OCI-M2 (cell line): ENCODE measurements at regions not wholly inside any gene's neighbourhood (a gene's known extent, or its start where the extent isn't known, plus 50 kb on each side); places are given as distances from the start of the nearest gene placed in this dataset.
"Not testable (repeated sequence)": the region's sequence is repeated elsewhere in the genome, so short reads cannot be mapped to it uniquely, and the experiment has no call there.

Source experiments
- DNase-seq: peaks from one replicate; lab custom pipeline; 2025; ENCODE audit not compliant: unreplicated experiment; lab: John Stamatoyannopoulos, UW

DNA sequence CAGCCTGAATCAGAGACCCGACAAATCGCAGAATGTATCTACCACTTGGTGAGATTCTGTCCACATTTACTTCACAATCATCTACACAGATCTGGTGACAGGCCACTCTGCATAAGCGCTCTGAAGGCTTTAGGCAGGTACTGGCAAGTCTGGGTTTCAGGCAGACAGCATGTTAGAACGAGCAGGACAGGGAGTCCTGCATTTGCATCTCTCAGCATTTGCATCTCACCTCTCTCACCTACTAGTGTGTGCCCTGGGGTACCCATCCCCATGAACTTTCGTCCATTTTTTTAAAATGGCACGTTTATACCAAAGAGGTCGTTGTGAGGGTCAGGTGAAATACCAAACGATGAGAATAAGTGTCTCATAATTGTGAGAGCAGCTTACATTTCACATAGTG is 108.2 kb downstream of the SPATA31A1 start:
- not testable (repeated sequence) for DNase-seq

DNA sequence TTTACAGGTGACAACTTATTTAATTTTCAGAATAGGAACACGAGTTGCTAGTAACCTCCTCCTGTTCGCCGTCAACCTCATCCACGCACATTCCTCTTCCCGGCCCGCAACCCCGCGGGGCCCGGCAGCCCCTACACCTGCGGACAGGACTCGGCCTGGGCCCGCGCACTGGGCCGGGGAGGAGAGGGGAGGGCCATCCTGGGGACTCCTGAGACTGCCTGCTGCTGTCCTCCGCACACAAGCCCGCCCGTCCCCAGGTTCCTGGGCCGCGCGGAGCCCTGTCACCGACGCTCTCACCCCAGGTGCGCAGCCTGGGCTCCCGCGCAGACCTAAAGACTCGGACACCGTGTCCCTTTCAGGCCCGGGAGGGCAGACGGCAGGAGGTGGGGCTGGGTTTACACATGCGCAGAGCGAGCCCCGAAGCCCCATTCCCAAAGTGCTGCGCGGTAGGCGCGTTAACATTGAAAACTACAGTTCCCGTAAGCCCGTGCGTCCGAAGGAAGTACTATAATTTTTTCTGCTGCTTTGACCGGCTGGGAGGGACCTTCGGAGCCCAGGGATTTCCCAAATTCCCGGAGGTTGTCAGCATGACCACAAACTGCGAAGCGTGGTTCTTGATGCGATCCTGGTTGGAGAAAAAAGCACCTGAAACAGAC is 108.8 kb downstream of the SPATA31A1 start:
- DNase-seq = peak; percentile 3

DNA sequence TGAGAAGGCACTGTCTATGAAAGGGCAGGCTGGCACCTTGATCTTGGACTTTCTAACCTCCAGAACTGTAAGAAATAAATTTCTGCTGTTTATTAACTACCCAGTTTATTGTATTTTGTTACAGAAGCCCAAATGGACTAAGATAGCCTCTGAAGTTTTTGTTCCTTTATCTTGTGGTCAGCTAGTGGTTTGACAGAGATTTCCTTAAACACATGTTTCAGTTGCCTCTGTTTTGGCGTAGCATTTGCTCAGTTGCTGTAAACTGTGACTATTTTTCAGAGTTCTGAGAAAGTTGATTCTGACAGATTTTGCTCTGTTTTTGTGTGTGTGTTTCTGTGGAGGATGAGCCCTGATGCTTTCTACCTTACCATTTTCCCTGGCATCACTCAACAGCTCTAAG is 119.0 kb downstream of the SPATA31A1 start:
- not testable (repeated sequence) for DNase-seq

DNA sequence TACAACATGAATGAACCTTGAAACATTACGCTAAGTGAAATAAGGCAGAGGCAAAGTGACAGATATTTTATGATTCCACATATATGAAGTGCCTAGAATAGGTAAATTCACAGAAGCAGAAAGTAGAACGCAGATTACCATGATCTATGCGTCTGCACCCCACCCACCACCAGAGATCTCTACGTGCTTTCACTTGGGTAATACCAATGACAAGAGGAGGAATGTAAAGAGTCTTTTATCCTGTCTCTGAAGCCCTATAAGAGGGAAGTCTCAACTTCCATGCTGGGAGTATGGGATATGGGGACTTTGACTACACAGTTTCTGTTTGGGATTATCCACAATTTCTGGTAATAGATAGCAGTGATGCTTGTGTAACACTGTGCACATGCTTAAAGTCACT is 127.6 kb downstream of the SPATA31A1 start:
- not testable (repeated sequence) for DNase-seq

DNA sequence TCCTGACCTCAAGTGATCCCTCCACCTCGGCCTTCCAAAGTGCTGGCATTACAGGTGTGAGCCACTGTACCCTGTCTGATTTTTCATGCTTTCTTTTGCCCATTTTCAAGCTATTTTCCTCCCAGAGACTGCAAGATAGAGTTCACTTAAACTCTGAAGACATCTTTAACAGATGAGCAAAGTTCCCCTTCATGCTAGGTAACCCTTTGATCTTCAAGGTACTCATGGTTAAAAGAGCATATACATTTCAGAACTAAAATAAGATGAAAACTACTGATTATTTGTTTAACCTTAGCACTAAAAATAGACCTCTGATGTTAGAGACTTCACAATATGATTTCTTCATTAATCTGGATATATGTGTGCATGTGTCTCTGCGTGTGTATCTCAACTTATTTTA is 128.4 kb downstream of the SPATA31A1 start:
- DNase-seq = not testable (repeated sequence)

DNA sequence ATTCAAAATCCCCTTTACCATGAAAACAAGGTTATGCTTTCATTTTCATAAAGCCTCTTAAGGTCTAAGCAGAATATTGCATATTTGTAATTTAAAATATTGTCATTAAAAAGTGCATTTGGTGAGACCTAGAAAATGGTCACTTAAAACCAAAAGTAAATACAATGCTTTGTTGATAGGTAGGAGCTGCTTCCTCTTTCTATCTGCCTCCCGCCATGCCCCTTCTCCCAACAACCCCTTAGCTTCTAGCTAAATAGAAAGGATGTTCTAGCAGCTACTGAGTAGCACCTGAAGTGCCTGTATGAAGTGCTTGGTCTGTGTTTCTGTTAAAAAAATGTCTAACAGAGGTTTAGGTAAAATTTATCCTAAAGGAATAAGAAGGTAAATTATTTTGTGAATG is 128.8 kb downstream of the SPATA31A1 start:
- DNase-seq = not testable (repeated sequence)

DNA sequence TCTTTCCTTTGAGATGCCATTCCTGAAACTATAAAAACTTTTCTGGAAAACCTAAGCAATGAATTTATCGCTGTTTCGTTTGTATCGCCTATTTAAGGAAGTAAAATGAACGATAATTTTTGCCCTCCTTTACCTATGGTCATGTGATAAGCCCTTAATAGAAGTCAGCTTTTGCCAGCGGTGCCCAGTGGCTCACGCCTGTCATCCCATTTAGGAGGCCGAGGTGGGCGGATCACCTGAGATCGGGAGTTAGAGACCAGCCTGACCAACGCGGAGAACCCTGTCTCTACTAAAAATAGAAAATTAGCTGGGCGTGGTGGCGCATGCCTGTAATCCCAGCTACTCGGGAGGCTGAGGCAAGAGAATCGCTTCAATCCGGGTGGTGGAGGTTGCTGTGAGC is 132.0 kb downstream of the SPATA31A1 start:
- not testable (repeated sequence) for DNase-seq

DNA sequence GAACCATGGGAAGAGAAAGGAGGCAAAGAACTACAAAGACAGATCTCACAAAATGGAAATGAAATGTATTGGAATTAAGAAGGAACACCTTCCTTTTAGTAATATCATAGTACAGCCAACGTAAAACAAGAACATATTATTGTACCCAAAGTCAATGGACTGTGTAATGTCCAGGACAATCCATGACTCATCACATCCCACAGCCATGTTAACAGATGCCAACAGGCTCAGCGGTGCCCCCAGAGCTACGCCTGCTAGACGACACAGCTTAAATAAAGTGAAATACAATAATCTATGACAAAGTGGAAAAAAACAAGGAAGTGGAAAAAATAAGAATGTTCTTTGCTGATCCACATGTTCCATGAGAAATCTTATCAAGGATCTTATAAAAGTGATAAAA is 140.8 kb downstream of the SPATA31A1 start:
- not testable (repeated sequence) for DNase-seq

DNA sequence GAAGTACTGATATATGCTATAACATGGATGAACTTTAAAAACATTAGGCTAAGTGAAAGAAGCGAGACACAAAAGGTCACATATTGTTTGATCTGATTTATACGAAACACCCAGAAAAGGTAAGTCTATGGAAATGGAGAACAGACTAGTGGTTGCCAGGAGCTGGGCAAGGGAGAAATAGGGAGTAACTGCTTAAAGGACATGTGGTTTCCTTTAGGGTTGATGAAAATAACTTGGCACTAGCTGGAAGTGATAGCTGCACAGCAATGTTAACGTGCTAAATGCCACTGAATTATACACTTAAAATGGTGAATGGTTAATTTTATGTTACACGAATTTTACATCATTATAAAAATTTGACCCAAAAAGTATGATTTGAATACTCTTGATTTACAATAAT is 147.7 kb downstream of the SPATA31A1 start:
- DNase-seq = not testable (repeated sequence)

DNA sequence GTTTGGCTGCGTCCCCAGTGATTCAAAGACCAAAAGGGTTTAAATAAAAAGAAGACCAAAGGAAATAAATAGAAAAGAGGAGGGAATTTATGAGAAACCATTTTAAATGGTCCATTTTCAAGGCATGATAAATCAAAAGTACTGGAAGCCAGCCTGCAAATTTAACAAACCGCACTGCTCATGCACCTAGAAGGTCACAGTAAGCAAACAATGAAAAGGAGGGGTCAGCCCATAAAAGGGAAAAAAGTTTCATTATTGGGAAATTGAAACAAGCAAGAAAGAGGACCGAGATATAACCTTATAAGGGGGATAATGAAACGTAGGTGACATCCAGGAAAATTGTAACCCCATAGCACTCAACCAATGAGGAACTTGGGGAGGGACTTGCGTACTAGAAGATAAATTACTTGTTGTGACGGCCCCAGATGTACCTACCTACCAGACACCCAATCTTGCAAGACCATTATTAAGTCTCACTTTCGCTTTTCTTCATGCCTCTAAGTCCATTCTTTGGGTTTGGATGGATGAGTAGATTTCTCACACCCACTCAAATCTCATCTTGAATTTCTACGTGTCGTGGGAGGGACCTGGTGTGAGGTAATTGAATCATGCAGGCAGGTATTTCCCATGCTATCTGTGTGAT is 172.0 kb downstream of the SPATA31A1 start:
- DNase-seq = not testable (repeated sequence)

DNA sequence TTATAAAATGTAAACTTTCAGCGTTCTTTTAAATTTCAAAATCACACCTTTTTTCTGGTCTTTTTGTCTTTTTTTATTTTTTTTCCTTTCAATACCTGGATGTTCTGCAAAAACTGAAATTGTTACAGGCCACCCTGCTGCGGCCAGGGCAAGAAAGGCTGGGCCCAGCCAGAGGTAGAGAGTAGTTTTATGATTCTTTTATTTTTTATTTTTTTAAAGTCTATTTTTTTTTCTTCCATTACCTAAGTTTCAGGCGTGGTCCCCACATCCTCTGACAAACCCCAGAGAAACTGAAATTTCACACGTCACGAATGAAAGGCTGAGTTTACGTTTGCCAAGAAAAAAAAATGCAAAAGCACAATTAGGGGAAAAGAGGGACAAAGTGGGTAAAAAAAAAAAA is 177.1 kb downstream of the SPATA31A1 start:
- DNase-seq = not testable (repeated sequence)

DNA sequence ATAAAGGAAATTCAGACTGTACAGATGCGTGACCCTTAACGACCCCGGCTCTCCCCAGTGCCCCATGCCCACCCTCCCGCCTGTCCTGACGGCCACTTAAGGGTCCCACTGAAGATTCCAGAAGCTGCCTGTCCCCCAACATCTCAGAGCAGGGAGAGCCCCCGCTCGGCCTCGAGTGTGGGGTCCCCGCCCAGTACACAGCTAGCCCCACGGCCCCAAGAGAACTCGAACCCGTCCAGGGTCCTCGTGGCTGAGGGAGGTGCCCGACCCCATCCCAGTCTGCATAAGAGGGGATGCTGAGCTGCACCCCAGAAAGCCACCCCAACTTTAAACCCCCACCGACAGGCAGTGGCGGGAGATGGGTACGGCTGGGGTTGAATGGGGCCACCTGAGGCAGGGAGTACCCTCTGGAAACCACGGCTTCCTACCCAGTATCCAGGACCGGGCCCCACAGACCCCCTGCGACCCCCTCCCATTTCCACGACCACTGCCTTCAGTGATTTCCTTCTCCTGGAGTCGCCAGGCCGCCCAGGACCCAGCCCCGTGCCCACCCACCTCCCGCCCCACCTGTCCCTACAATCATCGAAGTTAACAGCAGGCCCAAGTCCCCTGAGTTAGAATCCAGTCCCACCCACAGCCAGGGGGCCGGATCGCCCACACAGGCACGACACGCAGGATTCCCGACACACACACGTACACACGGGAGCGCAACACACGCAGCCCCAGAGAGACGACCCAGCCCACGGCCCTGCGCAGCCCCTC is 177.7 kb downstream of the SPATA31A1 start:
- DNase-seq = not testable (repeated sequence)

DNA sequence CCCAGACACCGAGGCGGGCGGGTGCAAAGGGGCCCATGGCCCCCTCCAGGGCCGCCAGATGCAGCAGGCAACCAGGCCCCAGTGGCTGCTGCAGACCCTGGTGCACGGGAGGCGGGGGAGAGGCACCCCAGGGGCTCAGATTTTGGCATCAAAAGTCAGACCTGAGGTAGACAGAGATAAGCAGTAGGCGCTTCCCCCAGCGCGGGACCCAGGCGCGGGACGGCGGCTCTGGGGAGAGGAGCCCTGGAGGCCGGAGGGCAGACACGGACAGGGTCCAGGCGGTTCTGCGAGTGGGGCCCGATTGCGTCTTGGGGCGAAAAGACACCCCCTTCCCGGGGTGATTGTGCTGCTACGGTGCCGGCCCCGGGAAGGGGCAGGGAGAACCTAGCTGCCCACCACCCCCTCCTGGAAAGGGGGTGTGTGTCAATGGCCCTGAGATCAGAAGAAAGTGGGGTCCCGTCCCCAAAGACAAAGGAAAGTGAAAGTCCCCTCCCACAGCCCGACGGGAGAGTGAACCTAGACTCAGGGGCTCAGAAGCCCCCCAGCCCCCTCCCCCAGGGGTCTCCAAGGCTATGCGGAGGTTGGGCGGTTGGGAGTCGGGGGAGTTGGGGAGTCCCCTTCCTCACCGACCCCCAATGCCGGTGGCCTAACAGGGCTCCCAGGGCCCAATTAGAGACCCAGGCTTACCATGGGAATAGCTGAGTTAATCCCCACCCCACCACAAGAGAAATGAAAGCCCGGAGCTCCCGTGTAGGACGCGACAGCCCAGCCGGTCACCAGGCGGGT is 178.5 kb downstream of the SPATA31A1 start:
- DNase-seq = not testable (repeated sequence)

DNA sequence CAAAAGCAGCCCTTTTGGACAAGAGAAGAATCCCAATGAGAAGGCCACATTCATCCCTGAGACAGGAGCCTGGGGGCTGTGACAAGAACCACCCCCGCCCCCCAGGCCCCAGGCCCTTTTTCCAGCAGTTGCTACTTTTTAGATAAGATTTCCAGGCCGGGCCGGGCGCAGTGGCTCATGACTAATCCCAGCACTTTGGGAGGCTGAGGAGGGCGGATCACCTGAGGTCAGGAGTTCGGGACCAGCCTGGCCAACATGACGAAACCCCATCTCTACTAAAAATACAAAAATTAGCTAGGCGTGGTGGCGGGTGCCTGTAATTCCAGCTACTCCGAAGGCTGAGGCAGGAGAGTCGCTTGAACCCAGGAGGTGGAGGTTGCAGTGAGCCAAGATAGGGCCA is 179.4 kb downstream of the SPATA31A1 start:
- DNase-seq = not testable (repeated sequence)

DNA sequence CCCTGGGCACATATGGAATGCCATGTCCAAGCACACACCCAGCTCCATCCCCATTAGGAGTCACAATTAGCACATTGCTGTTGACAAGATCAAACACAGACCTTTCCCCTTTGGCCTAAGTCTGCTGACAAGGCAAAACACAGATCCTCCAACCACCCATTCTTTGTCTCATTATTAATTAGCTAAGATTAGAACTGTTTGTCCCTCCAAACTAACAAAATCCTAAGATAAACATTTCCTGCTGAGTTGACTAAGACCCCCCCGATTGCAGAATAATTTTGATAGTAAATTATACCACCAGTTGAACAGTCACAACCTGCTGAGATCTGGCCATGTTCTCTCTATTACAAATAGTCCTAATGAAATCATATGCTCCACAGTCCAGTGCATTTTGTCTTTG is 186.7 kb downstream of the SPATA31A1 start:
- DNase-seq = not testable (repeated sequence)

DNA sequence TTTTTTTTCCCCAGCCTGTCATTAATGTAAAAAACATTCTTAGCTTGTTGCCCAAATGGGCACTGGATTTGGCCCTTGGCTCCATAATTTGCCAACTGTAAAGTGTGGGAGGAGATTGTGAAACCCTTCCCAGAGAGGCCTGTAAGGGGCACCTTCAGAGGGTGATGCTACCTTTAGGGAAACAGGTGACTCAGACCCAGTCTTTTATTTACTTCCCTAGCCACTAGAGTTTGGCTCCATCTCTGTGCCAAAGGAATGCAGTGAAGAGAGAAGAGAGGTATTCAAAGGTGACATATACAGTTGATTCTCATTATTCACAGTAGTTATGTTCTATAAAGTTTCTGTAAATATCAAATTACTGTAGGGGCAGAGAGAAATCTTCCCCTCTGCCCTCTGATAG is 189.6 kb downstream of the SPATA31A1 start:
- not testable (repeated sequence) for DNase-seq

DNA sequence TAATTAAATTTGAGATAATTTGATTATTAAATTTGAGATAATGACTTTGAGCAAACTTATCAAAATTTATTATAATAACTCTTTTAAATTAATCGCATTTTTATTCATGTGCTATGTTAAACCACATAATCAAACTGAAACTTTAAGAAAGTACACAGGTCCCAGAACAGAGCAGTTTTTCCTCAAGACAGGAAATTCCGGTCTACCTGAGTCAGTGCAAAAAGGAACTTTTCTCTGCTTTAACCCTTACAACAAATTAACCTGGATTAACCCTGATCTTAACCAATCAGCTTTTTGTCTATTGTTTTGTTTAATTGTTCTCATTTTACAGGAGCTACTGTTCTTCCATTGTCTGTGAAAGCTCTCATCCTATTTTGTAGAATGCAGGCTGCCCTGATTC is 195.1 kb downstream of the SPATA31A1 start:
- DNase-seq = not testable (repeated sequence)

DNA sequence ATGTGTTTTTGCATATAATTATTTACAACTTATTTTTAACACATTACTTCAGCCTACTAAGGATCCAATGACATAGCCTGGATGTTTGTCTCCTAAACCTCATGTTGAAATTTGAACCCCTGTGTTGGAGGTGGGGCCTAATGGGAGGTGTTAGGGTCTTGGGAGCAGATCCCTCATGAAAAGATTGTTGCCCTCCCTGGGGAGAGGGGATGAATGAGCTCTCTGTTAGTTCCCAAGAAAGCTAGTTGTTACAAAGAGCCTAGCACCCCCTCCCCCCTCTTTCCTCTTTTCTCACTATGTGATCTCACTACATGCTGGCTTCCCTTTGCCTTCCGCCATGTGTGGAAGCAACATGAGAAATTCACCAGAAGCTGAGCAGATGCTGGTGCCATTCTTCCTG is 196.1 kb downstream of the SPATA31A1 start:
- not testable (repeated sequence) for DNase-seq

DNA sequence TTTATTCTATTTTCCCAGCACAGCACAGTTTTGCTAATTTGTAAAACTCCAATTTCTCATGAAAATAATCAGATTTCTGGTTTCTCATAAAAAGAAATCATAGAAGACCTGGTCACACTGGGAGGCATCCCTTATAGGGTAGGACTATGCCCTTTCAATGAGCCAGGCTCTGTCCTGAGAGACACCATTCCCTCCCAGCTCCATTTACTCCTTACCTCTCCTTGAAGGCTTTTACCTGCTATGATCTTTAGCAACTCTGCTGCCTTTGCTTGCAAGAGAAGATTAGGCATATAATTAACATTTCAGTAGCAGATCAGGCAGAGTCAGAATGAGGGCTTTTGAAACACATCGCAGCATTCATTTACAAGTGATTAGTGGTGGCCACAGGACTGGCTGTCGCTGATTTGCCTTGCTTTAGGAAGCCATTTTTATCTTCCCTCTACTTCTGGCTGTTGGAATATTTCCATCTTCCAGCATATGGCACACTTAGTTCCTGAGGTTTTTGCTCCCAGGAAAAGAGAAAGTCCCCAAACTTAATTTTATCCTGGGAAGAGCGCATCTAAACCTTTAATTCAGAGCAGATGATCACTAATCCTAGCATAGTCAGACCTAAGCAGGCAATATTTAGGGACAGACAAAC is 196.9 kb downstream of the SPATA31A1 start:
- not testable (repeated sequence) for DNase-seq

DNA sequence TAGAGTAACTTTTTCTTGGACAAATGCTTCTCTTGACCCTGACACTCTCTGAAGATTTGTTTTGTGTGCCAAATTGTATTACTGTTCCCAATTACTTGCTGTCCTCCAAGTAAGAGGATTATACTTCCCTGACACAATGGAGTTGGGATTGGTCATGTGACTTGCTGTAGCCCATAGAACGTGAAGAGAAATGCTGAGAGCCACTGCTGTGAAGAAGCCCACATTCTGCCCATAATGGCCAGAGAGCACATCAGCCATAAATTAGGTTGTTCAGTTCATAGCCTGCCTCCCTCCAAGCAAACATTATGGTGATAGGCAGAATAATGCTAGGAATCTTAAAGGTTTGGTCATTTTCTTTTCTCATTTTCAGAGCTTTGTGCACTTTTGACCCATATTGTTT is 198.9 kb downstream of the SPATA31A1 start:
- not testable (repeated sequence) for DNase-seq

DNA sequence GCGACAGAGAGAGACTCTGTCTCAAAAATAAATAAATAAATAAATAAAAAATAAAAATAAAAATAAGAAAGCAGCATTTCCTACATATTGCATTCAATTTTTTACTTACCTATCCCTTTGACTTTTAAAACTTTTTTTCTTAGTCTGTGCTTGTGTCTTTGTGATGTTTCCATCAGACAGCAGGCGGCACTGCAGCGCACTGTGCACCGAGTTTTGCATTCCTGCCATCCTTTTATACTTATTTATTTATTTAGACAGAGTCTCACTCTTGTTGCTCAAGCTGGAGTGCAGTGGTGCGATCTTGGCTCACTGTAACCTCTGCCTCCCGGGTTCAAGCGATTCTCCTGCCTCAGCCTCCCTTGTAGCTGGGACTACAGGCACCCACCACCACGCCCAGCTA is 203.9 kb downstream of the SPATA31A1 start:
- not testable (repeated sequence) for DNase-seq
